GM19372 (cell line): ENCODE measurements at regions not wholly inside any gene's neighbourhood (a gene's known extent, or its start where the extent isn't known, plus 50 kb on each side); places are given as distances from the start of the nearest gene placed in this dataset.
"Not testable (repeated sequence)": the region's sequence is repeated elsewhere in the genome, so short reads cannot be mapped to it uniquely, and the experiment has no call there.

Experiments used
- ATAC-seq: cut with Tn5 transposase; IDR thresholded peaks from one replicate; pipeline ENCODE4 v1.9.1; 2021; ENCODE audit warnings: mild to moderate bottlenecking, low read depth, moderate library complexity; ENCODE audit not compliant: unreplicated experiment

GRCh38 chr4:55028196-55028595 lies 97.2 kb downstream of the KDR start:
- ATAC-seq, result no peak

DNA sequence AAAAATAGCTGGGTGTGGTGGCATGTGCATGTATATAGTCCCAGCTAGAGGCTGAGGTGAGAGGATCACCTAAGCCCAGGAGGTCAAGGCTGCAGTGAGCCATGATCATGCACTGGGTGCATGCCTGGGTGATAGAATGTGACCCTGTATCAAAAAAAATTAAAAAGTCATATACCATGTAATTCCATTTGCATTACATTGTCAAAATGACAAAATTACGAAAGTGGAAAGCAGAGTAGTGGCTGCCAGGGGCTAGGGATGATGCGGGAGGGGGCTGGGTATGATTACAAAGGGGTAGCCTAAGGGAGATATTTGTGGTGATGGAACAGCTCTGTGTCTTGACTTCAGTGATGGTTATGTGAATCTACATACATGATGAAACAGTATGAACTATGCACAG lies 97.8 kb downstream of the KDR start:
- no peak for ATAC-seq

DNA sequence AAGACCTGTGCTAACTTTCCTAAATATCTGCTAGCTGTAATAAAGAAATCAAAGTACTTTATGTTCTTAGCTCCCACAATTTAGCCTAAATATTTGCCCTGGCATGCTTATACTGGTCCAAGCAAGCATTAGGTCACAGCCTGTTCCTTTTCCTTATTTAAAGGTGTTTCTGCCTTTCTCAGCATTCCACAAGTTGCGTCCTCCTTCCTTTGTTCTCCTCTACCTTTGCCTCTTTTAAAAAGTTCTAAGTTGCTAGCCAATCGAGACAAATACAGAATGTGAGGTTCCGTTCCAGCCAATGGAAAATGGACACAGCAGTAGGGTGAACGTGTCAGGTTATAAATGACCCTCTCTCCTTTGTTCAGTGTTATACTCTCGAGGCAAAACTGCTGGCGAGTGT lies 99.9 kb downstream of the KDR start:
- not testable (repeated sequence) for ATAC-seq

- ATAC-seq, result no peak
Observed at GRCh38 chr4:55023030-55023429, 102.4 kb downstream of the KDR start.

DNA sequence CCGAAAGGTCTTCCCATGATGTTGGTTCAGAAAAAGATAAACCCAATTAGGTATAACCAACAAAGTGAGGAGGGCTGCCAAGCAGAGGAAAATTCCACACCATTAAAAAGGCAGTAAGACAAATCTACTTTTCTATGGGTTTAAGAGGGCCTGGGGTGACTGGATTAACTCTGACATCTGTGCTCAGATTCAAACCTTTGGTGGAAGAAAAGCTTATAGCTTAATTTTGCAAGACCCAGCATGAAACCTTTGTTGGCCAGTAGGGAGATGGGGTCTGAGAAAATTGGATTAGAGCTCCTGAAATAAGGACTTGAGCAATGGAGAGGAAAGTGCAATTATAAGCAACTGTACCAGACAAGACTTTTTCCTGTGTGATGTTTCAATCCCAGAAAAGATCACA lies 104.2 kb downstream of the KDR start:
- ATAC-seq, result no peak

- ATAC-seq, result no peak
Observed at GRCh38 chr4:55020131-55020530, 105.3 kb downstream of the KDR start.

DNA sequence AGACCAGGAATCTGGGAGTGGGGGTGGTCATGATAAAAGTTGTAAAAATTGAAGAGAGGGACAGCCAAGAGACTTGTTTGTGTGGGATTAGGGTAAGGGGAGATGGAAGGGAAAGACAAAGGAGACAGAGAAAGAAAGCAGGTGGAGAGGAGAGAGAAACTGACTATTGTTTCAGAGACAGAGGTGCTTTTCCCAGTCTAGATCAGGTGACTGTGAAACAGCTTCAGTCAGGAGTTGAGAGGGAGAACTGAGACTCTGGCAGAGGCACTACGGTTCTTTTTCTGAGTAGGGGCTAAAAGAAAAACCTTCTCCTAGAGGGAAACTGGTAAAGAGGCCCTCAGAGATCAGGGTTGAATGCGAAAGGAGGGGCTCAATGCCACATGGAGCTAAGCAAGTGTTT lies 106.4 kb downstream of the KDR start:
- ATAC-seq, result no peak

GRCh38 chr4:55018521-55018920 lies 106.9 kb downstream of the KDR start:
- no peak for ATAC-seq

GRCh38 chr4:55017406-55017805 lies 108.0 kb downstream of the KDR start:
- no peak for ATAC-seq

DNA sequence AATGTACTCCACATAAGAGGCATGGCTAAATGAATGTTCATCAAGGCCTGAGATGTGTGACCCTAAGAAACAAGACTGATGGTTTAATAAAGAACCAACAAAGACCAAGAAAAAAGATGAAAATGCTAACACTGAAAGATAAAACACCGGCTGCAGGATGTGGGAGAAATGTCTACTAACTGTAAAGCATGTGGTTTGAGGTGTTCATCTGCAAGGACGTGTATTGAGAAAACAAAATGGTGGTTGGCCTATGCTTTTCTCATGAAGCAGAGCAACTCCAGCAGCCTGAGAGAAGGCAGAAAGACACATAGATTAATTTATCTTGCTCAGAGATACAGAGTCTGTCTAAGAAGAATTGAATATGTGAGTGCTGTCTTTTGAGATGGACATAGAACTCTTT lies 109.3 kb downstream of the KDR start:
- no peak for ATAC-seq

- no peak for ATAC-seq
Observed at GRCh38 chr4:55014876-55015275, 110.5 kb downstream of the KDR start.

DNA sequence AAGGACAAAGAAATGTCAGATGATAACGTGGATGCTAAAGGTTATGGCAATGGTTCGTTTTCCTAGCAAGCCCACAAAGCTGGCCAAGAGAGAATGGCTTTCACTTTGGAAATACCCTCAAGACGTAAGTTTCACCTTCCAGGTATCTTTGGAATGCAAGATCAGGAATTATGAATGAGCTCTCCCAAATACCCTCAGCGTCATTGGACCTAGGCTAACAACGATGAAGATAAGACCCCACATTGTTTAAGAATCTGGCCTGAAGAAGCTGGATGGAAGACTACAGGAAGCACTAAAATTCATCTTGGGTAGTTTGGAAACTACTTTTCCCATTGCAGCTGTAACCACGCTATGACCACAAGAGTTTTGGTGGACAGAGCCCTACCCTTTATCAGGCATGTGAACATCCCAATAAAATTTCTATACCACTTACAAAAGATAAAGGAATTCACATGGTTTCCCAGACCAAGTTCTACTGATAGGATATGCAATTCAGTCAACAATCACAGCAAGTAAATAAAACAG lies 111.9 kb downstream of the KDR start:
- no peak for ATAC-seq

DNA sequence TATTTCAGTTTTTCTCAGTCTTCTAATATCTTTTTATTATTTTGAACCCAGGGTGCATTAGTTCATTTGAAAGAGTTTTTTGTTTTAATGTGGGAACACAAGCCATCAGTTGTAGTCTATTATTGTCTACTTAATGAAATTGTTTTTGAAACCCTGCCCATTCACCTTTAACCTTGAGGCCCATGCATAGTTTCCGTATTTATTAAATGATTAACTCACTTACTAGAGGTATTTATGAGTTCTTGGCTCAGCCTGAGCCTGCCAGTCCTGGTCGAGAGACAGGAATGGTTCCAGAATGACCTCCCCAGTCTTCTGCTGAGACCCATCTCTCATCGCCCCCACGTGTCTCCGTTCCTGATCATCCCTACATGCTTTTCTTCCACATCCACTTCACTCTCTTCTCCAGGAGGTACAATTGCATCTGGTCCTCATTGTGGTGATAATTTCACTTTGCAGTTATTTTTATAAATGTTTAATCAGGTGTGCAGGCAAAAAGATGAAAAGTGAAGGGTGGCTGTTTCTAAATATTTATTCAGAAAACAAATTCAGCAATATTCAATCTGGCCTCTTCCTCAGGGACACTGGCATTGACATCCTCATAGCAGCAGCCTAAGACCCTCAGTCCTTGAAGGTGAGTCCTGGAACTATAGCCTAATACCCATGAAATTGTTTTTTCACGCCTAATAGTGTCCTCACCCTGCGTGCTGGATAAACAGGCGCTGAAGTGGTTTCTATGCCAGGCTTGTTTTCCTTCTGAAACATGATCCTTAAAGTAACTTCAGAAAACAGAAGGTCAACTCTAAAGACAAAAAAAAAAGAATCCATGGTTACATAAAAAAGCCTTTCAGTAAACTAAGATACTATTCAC lies 112.8 kb downstream of the KDR start:
- no peak for ATAC-seq

DNA sequence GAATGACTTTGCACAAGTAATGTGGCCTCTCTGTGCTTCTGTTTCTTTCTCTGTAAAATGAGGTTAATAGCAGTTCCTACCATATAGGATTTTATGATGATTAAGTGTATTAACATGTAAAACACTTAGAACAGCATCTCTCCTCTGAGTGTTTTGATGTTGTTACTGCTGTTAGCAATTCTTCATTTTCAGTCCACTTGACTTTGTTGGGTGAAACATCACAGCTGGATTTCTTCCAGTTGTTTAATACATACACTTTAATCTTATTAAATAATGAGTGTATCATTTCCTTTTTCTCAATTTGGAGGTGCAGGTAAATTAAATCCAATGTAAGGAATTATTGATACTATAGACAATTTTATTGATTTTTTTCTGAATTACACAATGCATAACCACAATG lies 113.6 kb downstream of the KDR start:
- ATAC-seq, result no peak

GRCh38 chr4:55010550-55010949 lies 114.8 kb downstream of the KDR start:
- no peak for ATAC-seq

DNA sequence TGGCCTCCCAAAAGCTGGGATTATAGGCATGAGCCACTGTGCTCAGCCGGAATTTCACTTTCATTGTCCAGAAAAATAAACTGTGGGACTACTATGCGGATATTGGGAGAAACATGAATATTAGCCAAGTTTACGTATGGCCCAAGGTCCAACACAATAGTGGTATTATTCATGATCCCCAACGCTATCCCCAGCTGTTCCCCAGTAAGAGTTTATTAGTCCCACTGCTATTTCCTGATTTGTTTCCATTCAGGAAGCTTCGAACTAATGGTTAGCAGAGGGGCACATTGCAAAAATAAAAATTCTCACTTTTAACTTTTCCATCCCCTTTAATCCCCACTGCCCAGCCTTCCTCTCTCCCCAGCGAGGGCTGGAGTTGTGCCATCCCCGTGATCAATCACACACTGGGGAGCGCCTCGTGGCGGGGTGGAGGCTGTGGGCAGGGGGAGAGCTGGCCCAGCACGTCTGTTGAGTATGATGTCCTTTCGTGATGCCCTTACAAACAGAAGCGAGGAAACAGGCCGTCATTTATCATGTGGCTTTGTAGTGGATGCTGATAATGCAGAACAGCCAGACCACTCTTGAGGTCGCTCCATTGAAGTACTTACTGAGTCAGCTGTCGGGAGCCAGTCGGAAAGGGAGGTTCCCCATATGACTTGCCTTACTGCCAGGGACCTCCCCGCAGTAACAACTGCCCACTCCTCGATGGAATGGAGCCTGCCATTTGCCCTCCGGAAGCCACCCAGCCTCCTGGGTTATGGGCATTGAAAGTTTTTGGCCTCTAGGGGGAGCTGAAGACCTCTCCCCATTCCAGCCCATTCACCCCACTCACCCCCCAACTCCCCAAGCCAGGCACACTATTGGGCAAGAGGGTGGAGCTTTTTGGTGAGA lies 117.0 kb downstream of the KDR start:
- no peak for ATAC-seq

GRCh38 chr4:55005910-55006309 lies 119.5 kb downstream of the KDR start:
- no peak for ATAC-seq

DNA sequence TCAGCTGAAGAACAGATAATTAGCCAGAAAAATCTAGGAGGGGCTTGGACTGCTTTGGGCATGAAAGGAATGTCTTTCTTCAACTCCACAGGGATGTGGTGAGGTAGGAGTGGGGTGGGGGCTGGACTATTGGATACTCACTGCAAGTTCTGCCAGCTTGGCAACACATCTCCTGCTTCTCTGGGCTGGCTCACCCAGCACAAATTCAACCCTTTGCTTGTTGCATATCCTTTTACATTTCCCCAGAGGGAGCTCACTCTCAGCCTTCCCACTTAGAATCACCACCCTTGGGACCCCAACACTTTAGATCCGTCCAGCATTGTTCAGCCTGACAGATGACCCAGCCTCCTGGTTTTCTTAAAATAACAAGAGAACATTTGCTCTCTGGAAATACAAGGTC lies 120.6 kb downstream of the KDR start:
- ATAC-seq, result no peak

GRCh38 chr4:55002431-55002830 lies 123.0 kb downstream of the KDR start:
- no peak for ATAC-seq

- ATAC-seq, result no peak
Observed at GRCh38 chr4:55001538-55001937, 123.9 kb downstream of the KDR start.

- ATAC-seq, result no peak
Observed at GRCh38 chr4:54999003-54999402, 126.4 kb downstream of the KDR start.
